NCI-H526 treated with DMSO at 0.1 percent for 48 hours (cell line): ENCODE measurements at regions not wholly inside any gene's neighbourhood (a gene's known extent, or its start where the extent isn't known, plus 50 kb on each side); places are given as distances from the start of the nearest gene placed in this dataset.
"Not testable (repeated sequence)": the region's sequence is repeated elsewhere in the genome, so short reads cannot be mapped to it uniquely, and the experiment has no call there.

ENCODE experiments used
- DNase-seq: peaks from one replicate; lab custom pipeline; 2025; lab: John Stamatoyannopoulos, UW

DNA sequence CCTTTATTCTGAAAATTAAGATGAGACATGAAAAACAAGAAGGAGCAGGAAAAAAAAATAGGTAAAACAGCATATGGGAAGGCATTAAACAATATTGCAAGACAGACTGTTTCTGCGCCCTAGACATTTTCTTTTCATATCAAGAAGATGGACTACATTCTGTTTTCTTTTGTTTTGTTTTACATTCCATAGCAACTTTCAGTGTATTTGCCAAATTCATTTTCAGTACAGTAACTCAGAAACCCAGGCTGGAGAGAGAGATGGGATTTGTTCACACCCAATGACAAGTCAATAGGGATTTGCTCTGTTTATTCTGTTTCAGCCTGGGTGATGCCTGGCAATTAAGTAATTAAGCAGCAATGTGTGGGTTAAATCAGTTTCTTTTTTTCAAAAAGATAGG lies 892.8 kb upstream of the DIAPH2 start:
- DNase-seq = no peak

DNA sequence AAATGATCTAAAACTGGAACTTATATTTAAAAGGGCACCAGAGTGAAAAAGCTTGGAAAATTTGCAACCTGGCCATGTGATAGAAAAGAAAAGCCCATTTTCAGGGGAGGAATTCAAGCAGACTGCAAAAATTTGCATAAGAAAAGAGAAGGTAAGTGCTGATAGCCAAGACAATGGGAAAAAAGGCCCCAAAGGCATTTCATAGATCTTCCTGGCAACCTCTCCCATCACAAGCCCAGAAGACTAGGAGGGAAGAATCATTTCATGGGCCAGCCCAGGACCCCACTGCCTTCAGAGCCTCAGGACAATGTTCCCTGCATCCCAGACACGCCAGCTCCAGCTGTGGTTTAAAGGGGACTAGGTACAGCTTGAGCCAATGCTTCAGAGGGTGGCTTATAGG lies 887.3 kb upstream of the DIAPH2 start:
- no peak for DNase-seq

DNA sequence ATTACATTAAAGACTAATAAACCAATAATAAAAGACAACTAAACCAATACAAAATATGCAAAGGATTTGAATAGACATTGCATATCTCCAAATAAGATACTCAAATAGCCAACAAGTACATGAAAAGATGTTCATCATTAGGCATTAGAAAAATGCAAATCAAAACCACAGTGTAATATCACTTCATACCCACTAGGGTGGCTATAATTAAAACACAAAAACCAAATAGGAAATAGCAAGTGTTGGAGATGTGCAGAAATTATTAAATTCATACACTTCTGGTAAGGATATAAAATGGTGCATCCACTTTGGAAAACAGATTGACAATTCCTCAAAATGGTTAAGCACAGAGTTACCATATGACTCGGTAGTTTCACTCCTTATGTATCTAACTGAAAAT lies 860.8 kb upstream of the DIAPH2 start:
- DNase-seq = no peak

DNA sequence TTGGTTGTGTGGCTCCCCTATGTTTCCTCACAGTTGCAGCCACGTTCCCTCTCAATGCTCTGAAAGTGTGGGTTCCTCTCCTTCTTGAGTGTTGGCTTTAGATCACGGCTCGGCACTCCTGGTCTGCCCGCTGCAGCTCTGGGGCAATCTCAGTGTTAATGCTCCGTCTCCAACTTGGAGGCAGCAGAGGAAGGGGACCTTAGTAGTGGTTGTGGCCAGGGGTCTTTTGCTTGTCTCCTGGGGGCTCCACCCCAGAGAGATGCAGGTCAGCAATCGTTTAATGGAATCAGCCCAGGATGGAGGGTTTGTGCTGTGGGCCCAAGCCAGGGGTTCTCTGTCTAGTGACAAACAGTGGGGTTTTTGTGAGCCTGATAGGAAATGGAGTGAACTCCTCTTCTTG lies 849.4 kb upstream of the DIAPH2 start:
- DNase-seq = no peak

- no peak for DNase-seq
Measured at GRCh38 chrX:95836517-95836916, 848.1 kb upstream of the DIAPH2 start.

GRCh38 chrX:95841863-95842262 lies 842.8 kb upstream of the DIAPH2 start:
- DNase-seq = no peak

- DNase-seq = no peak
Measured at GRCh38 chrX:95860127-95860526, 824.5 kb upstream of the DIAPH2 start.

DNA sequence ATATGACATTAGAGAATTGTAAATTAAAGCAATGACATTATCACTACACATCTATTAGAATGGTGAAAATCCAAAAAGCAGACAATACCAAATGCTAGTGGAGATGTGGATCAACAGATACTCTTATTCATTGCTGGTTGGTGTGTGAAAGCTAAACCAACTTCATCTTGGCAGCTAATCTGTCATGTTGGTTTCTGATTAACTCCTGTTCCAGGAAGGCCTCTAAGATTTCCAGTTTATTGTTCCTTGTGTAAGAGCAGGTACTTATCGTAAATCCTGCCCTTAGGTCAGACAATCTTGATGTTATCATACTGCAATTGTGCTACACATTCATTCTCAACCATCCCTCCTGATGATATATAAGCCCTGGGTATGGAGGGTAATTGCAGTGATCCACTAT lies 809.0 kb upstream of the DIAPH2 start:
- DNase-seq = no peak

DNA sequence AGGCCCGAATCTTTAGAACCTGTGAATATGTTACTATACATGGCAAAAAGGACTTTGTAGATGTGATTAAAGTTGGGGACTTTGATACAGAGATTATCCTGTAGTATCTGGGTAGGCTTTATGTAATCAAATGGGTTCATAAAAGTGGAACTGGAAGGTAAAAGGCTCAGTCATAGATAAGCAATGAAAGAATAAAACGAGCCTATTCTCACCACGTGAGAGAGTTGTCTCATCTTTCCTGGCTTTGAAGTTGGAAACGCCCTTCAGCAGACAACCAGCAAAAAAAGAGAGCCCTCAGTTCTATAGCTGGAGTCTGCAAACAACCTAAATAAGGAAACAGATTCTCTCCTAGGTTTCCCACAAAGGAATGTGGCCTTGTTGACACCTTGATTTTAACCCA lies 805.8 kb upstream of the DIAPH2 start:
- DNase-seq = no peak

DNA sequence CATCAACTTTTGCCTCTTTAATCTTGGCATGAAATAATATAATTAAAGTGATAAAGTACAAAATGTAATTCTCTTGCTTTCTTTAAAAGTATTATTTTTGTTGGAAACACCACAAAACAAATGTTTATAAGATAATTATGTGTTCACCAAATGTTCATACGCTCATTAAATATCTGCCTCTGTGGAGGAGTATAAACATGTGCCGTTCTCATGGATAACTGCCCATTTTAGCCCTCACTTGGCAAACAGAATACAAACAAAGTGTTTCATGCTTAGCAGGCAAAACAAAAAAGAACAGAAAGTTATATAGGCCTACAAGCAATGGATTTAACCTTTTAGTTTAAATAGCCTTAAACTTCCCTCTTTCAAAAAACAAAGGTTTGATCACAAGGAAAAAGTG lies 800.5 kb upstream of the DIAPH2 start:
- DNase-seq = no peak

- DNase-seq = no peak
Measured at GRCh38 chrX:95885074-95885473, 799.6 kb upstream of the DIAPH2 start.

- DNase-seq = no peak
Measured at GRCh38 chrX:95889279-95889678, 795.4 kb upstream of the DIAPH2 start.

GRCh38 chrX:95893636-95894035 lies 791.0 kb upstream of the DIAPH2 start:
- DNase-seq = no peak

GRCh38 chrX:95903490-95903889 lies 781.2 kb upstream of the DIAPH2 start:
- DNase-seq = no peak

DNA sequence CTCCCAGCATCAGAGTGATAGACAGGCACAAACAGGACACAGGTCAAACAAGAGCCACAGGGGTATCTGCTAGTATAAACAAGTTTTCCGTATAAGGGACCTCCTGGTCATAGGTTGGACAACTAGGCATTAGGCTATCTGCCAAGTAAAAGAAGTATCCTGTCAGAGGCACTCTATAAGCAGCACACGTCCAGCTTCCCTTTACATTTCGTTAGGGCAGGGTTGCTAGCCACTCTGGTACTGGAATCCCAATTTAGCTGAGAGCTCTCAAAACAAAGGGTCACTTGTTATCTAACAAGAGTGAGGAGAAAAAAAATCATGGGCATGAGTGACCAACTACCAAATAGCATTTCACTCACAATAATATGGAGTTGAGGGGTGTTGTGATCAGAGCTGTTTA lies 780.7 kb upstream of the DIAPH2 start:
- no peak for DNase-seq

DNA sequence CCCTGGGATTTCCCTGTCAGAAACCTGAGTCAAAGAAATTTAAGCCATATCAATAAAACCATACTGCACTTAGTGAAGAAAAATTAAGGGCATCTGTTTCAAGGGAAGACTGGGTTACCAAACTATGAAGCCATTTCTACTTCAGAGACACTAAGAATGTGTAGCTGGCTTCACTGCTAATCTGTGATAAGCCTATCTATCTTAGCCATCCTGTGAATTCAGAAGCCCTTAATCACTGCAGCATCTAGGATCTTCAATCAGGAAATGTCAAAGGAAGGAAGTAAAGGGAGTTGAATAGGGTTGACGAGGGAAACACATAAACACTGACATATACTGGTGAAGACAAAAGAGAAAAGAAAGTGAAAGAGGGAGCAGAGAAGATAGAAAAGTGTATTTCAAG lies 777.6 kb upstream of the DIAPH2 start:
- DNase-seq = no peak

GRCh38 chrX:95911062-95911461 lies 773.6 kb upstream of the DIAPH2 start:
- no peak for DNase-seq

DNA sequence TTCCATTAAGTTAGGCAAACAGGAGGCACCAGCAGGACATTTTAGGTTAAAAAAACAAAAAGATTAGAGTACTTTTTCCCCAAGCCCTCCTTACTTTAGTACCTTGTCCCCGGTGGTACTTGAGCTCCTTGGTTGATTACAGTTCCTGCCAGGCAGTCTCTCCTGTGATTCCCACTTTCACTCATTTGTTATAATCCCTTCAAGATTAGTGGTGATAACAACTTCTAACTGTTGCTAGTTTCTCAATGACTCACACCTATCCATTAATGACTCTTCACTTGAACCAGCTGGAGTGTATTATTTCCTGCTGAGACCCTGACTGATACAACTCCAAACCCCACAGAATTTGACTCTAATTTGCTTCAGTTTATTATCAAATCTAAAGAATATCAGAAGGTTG lies 765.0 kb upstream of the DIAPH2 start:
- DNase-seq = no peak

DNA sequence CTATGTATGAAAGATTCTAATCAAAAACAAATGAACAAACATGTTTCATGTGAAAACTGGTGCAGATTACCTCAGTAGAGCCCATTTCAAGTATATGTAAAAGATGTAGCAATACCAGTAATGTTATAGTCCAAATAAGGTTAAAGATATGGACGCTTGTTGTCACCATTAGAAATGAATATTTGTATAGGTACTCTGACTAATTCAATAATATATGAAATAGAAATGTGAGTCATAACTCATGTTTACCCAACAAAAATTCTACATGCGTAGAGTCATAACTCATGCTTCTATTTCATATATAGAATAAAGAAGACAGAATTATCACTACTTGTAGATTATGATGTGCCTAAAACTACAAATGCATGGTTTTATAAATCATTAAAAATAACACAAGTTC lies 739.1 kb upstream of the DIAPH2 start:
- DNase-seq = no peak

DNA sequence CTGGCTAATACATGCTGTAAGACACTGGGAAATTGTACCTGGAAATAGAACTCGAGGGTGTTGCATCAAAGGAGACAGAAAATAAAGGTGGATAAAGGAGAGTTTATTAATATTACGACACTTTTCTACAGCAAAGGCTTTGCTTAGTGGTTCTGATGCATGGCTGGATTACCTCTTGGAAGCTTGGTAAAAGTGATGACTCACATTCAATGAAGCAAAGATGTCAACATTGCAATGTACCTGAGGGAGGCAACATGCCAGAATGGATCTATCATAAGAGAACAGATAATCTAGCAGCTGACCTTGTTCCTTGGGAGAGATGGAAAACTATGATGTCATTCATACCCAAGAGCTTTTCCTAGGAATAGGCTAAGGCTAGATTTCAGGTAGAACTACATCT lies 735.1 kb upstream of the DIAPH2 start:
- DNase-seq = no peak

DNA sequence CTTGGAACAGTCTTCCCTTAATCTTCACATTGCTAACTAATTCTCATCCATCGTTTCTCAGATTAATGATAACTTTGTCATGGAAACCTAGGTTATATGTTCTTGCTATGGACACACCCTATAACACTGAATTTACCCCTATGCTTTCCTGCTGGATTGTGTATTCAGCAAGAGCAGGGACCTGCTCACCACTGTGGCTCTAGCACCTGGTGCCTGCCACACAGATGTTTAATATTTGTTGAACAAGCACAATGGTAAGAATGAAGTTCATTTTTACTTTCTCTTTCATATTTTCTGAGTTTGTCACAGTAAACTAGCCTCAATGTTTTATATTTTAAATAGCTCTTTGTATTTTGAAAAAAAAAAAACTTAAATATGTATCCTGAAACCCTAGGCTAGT lies 734.0 kb upstream of the DIAPH2 start:
- DNase-seq = no peak

- DNase-seq = no peak
Measured at GRCh38 chrX:95953564-95953963, 731.1 kb upstream of the DIAPH2 start.

DNA sequence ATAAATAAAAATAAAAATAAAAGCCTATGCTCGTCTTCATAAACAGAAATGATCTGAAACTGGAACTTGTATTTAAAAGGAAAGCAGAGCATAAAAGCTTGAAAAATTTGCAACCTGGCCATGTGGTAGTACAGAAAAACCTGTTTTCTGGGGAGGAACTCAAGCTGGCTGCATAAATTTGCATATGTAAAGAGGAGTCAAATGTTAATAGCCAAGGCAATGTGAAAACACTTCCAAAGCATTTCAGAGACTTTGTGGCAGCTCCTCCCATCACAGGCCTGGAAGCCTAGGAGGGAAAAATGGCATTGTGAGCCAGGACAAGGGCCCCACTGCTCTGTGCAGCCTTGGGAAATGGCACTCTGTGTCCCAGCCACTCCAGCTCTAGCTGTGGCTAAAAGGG lies 727.9 kb upstream of the DIAPH2 start:
- DNase-seq = no peak

DNA sequence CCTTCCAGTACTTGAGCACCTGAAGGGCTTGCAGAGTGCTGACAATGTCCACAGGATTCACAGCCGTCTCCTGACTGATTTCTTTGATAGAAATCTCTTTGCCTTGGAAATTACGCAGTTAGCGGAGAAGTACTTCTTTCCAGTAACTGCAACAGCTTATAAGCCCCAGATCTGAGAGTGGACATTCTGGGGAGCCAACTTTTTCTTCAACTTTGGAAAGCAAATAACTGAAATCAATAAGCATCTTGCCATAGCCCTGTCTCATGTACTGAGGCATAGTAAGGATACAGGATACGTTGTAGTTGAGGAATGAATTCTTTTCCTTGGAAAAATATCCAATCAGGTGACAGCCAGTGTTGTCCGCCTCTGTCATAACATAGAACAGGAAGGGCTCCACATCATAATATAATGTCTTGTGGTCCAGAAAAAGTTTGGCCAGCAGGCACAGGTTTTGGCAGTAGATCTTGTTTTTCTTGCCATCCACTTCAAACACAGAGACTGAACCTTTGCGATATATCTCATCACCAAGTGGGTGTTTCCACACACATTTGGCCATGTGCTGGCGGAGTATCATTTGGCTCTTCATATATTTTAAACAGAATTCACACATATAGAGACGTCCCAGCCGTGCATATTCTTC lies 711.1 kb upstream of the DIAPH2 start:
- not testable (repeated sequence) for DNase-seq

GRCh38 chrX:95974096-95974470 lies 710.6 kb upstream of the DIAPH2 start:
- no peak for DNase-seq
